ENCODE measurements at regions not wholly inside any gene's neighbourhood (a gene's known extent, or its start where the extent isn't known, plus 50 kb on each side); places are given as distances from the start of the nearest gene placed in this dataset.

DNA sequence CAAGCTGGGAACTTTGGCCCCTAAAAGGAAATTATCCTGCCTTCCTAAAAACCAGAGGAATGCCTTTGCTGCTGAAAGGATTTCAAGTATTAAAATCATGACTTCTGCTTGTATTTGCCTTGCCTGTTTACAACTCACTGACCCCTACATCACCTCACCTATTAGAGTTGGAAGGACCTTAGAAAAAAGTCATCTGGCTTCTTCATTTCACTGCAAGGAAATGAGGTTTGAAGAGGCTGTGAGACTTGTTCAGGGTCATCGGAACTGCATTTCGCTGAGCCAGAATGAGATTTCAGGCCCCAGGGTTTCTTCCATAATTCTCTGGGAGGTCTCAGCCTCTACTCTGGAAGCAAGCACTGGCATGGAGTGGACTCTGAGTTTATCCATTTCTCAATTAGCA, 304.1 kb downstream of the BUD13 start:
- 53% methylated on average over 2 of the region's 2 CpGs for WGBS (ENCODE audit: insufficient coverage)

DNA sequence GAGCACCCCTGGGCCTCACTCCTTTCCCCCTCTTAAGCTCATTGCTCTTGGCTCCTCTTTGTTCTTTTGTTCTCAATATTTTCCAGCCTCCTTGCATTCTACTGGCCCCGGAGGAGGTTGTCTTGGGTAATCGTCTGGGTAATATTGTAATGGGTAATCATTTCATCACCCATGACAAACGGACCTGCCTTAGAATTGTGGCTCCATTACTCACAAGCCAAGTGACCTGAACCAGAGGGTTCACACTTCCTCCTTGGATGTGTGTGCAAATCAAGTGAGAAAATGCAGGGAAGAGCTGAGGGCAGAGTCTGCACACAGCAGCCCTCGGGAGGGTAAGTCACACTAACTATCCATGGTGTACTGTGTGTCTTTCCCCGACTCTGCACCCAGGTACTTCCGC, 305.0 kb downstream of the BUD13 start:
- Histone ChIP-seq H3K9me3 (replicated peaks; ENCODE audit: control insufficient read depth, low read depth, low read length) (no peaks in the 10 kb centered on the region), H3K27me3 (ENCODE audit: control insufficient read depth, insufficient read depth, low read length) (peaks cover 2% of the 10 kb centered on the region), H3K27ac (ENCODE audit: low read length) (no peak overlapping the region), H3K36me3 (ENCODE audit: control insufficient read depth, insufficient read depth, low read length) (no peaks in the 10 kb centered on the region), H3K4me3 (ENCODE audit: low read length) (no peak overlapping the region), H3K4me1 (ENCODE audit: control insufficient read depth, insufficient read depth, low read length) (no peaks in the 10 kb centered on the region)
- DNase-seq = no peak
- no CpG with 5 or more reads among the region's 6 CpGs for WGBS (ENCODE audit: insufficient coverage)

More for the DNA sequence above, 304.1 kb downstream of the BUD13 start:
- Histone ChIP-seq H3K36me3 (ENCODE audit: control insufficient read depth, insufficient read depth, low read length) (no peaks in the 10 kb centered on the region), H3K4me3 (ENCODE audit: low read length) (no peak overlapping the region), H3K27me3 (ENCODE audit: control insufficient read depth, insufficient read depth, low read length) (peaks cover 2% of the 10 kb centered on the region), H3K4me1 (ENCODE audit: control insufficient read depth, insufficient read depth, low read length) (no peaks in the 10 kb centered on the region), H3K9me3 (replicated peaks; ENCODE audit: control insufficient read depth, low read depth, low read length) (no peaks in the 10 kb centered on the region), H3K27ac (ENCODE audit: low read length) (no peak overlapping the region)
- peak; percentile 63 for DNase-seq

GRCh38 chr11:116466801-116467200, 306.0 kb downstream of the BUD13 start:
- Histone ChIP-seq H3K4me3 (ENCODE audit: low read length) (no peak overlapping the region), H3K36me3 (ENCODE audit: control insufficient read depth, insufficient read depth, low read length) (no peaks in the 10 kb centered on the region), H3K27me3 (ENCODE audit: control insufficient read depth, insufficient read depth, low read length) (peaks cover 5% of the 10 kb centered on the region), H3K27ac (ENCODE audit: low read length) (no peak overlapping the region), H3K9me3 (replicated peaks; ENCODE audit: control insufficient read depth, low read depth, low read length) (no peaks in the 10 kb centered on the region), H3K4me1 (ENCODE audit: control insufficient read depth, insufficient read depth, low read length) (no peaks in the 10 kb centered on the region)
- no CpG with 5 or more reads among the region's 6 CpGs for WGBS (ENCODE audit: insufficient coverage)
- DNase-seq = peak; percentile 61

DNA sequence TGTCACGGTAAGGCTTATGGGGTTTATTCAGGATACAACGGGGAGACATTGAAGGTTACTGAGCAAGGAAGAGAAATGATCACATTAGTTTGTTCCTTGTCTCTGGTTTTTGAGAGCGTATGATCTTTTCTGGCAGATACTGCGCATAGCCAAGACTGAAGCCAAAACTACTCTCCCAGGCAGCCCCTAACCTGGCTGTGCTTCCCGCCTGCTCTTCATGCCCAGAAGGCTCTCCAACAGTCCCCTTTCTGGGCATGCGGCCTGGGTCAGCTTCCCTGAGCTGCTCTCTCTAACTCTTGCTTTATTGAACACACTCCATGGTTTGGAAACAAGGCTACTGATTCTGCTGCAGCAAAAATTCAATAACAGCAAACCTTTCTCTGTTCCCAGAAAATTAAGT, 306.6 kb downstream of the BUD13 start:
- DNase-seq = peak; percentile 84
- H3K4me3 ChIP-seq (ENCODE audit: low read length) = no peak overlapping the region
- no peak overlapping the region for H3K27ac ChIP-seq (ENCODE audit: low read length)
- no peaks in the 10 kb centered on the region for H3K4me1 ChIP-seq (ENCODE audit: control insufficient read depth, insufficient read depth, low read length)
- H3K9me3 ChIP-seq (replicated peaks; ENCODE audit: control insufficient read depth, low read depth, low read length) = no peaks in the 10 kb centered on the region
- no peaks in the 10 kb centered on the region for H3K36me3 ChIP-seq (ENCODE audit: control insufficient read depth, insufficient read depth, low read length)
- 43% methylated on average over 5 of the region's 6 CpGs for WGBS (ENCODE audit: insufficient coverage)
- peaks cover 5% of the 10 kb centered on the region for H3K27me3 ChIP-seq (ENCODE audit: control insufficient read depth, insufficient read depth, low read length)

- H3K9me3 ChIP-seq (replicated peaks; ENCODE audit: control insufficient read depth, low read depth, low read length) = no peaks in the 10 kb centered on the region
- no peak overlapping the region for H3K4me3 ChIP-seq (ENCODE audit: low read length)
- WGBS (ENCODE audit: insufficient coverage) = 54% methylated on average over 4 of the region's 4 CpGs
- H3K4me1 ChIP-seq (ENCODE audit: control insufficient read depth, insufficient read depth, low read length) = no peaks in the 10 kb centered on the region
- H3K36me3 ChIP-seq (ENCODE audit: control insufficient read depth, insufficient read depth, low read length) = no peaks in the 10 kb centered on the region
- peaks cover 5% of the 10 kb centered on the region for H3K27me3 ChIP-seq (ENCODE audit: control insufficient read depth, insufficient read depth, low read length)
- DNase-seq = peak; percentile 10
- no peak overlapping the region for H3K27ac ChIP-seq (ENCODE audit: low read length)
Measured at GRCh38 chr11:116465056-116465455, 307.7 kb downstream of the BUD13 start.

DNA sequence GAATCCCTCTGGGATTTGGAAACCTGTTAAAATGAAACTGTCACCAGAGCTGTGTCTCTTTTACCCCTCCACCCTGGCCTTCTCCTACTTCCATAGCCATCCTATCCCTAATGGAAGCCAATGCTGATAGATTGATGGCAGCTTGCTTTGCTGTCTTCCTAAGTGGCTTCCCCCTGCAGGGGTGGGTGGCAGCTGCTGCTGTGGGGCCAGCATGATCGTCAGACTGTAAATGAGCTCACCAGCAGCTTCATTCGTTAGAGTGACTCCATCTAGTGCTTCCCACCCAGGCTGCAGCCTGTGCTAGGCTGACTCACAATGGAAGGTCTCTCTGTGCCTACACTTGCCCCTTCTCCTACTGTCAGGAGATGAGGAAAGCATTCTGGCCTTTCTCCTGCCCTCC, 311.0 kb downstream of the BUD13 start:
- no peak overlapping the region for H3K4me3 ChIP-seq (ENCODE audit: low read length)
- no peaks in the 10 kb centered on the region for H3K9me3 ChIP-seq (replicated peaks; ENCODE audit: control insufficient read depth, low read depth, low read length)
- 43% methylated on average over 2 of the region's 2 CpGs for WGBS (ENCODE audit: insufficient coverage)
- DNase-seq = no peak
- peaks cover 5% of the 10 kb centered on the region for H3K27me3 ChIP-seq (ENCODE audit: control insufficient read depth, insufficient read depth, low read length)
- peaks cover 5% of the 10 kb centered on the region for H3K4me1 ChIP-seq (ENCODE audit: control insufficient read depth, insufficient read depth, low read length)
- H3K27ac ChIP-seq (ENCODE audit: low read length) = no peak overlapping the region
- H3K36me3 ChIP-seq (ENCODE audit: control insufficient read depth, insufficient read depth, low read length) = no peaks in the 10 kb centered on the region

- H3K36me3 ChIP-seq (ENCODE audit: control insufficient read depth, insufficient read depth, low read length) = no peaks in the 10 kb centered on the region
- H3K27me3 ChIP-seq (ENCODE audit: control insufficient read depth, insufficient read depth, low read length) = peaks cover 5% of the 10 kb centered on the region
- H3K4me1 ChIP-seq (ENCODE audit: control insufficient read depth, insufficient read depth, low read length) = peaks cover 5% of the 10 kb centered on the region
- WGBS (ENCODE audit: insufficient coverage) = 66% methylated on average over 2 of the region's 3 CpGs
- no peaks in the 10 kb centered on the region for H3K9me3 ChIP-seq (replicated peaks; ENCODE audit: control insufficient read depth, low read depth, low read length)
- no peak overlapping the region for H3K4me3 ChIP-seq (ENCODE audit: low read length)
- no peak for DNase-seq
- no peak overlapping the region for H3K27ac ChIP-seq (ENCODE audit: low read length)
Measured at GRCh38 chr11:116460156-116460920, 312.4 kb downstream of the BUD13 start.

GRCh38 chr11:116459185-116460045, 313.4 kb downstream of the BUD13 start:
- no peaks in the 10 kb centered on the region for H3K9me3 ChIP-seq (replicated peaks; ENCODE audit: control insufficient read depth, low read depth, low read length)
- DNase-seq = no peak
- WGBS (ENCODE audit: insufficient coverage) = 8% methylated on average over 2 of the region's 13 CpGs

DNA sequence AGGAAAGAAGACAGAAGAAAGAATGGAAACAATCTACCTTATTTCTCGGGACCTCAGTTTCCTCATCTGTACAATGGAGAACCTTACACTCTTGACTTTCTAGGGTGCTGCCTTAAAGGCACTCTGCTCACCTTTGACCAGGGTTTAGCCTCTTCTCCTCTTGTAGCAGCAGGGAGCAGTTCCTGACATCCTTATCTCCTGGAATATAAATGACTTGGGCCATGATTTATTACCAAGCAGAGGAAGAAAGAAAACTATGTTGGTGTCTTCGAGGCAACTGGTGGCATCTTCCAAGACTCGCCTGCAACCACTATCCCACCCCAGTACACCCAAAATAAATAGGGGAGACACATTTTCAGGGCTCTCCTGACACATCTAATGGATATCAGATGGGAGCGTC, 314.2 kb downstream of the BUD13 start:
- Histone ChIP-seq H3K4me3 (ENCODE audit: low read length) (no peak overlapping the region), H3K27ac (ENCODE audit: low read length) (no peak overlapping the region), H3K9me3 (replicated peaks; ENCODE audit: control insufficient read depth, low read depth, low read length) (no peaks in the 10 kb centered on the region), H3K27me3 (ENCODE audit: control insufficient read depth, insufficient read depth, low read length) (peaks cover 5% of the 10 kb centered on the region), H3K4me1 (ENCODE audit: control insufficient read depth, insufficient read depth, low read length) (peaks cover 5% of the 10 kb centered on the region), H3K36me3 (ENCODE audit: control insufficient read depth, insufficient read depth, low read length) (no peaks in the 10 kb centered on the region)
- no peak for DNase-seq
- WGBS (ENCODE audit: insufficient coverage) = 75% methylated on average over 1 of the region's 4 CpGs

More at GRCh38 chr11:116459185-116460045, 313.4 kb downstream of the BUD13 start:
- Histone ChIP-seq H3K27me3 (ENCODE audit: control insufficient read depth, insufficient read depth, low read length) (peaks cover 5% of the 10 kb centered on the region), H3K4me3 (ENCODE audit: low read length) (no peak overlapping the region), H3K36me3 (ENCODE audit: control insufficient read depth, insufficient read depth, low read length) (no peaks in the 10 kb centered on the region), H3K27ac (ENCODE audit: low read length) (no peak overlapping the region), H3K4me1 (ENCODE audit: control insufficient read depth, insufficient read depth, low read length) (peaks cover 5% of the 10 kb centered on the region)

- peak; percentile 21 for DNase-seq
- H3K4me1 ChIP-seq (ENCODE audit: control insufficient read depth, insufficient read depth, low read length) = peaks cover 5% of the 10 kb centered on the region
- no peaks in the 10 kb centered on the region for H3K9me3 ChIP-seq (replicated peaks; ENCODE audit: control insufficient read depth, low read depth, low read length)
- no peak overlapping the region for H3K27ac ChIP-seq (ENCODE audit: low read length)
- H3K27me3 ChIP-seq (ENCODE audit: control insufficient read depth, insufficient read depth, low read length) = peaks cover 5% of the 10 kb centered on the region
- no peak overlapping the region for H3K4me3 ChIP-seq (ENCODE audit: low read length)
- 52% methylated on average over 8 of the region's 10 CpGs for WGBS (ENCODE audit: insufficient coverage)
- no peaks in the 10 kb centered on the region for H3K36me3 ChIP-seq (ENCODE audit: control insufficient read depth, insufficient read depth, low read length)
Measured at GRCh38 chr11:116457336-116458007, 315.3 kb downstream of the BUD13 start.

Data from muscle of leg (tissue), 3 donors.